ENCODE measurements at regions not wholly inside any gene's neighbourhood (a gene's known extent, or its start where the extent isn't known, plus 50 kb on each side); places are given as distances from the start of the nearest gene placed in this dataset.
"Not testable (repeated sequence)": the region's sequence is repeated elsewhere in the genome, so short reads cannot be mapped to it uniquely, and the experiment has no call there.

DNA sequence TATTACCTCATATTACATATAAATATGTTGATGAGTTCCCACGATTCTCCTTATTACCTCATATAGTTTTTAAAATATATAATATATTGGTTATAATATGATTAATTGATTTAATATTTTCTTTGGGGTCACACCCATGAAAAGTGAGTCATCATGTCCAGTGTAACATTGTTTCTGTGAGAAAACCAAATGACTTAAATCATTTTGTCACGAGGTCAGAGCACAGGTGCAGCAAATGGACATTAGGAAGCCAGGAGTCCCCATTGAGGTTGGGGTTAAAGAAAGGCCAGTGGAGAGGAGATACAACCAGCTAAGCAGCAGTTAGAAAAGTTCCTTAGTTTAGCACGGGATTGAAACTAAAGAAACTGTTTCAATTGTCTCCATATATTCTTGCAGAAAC is 133.9 kb upstream of the RAPGEF2 start:
- TF ChIP-seq, protein P1, sequence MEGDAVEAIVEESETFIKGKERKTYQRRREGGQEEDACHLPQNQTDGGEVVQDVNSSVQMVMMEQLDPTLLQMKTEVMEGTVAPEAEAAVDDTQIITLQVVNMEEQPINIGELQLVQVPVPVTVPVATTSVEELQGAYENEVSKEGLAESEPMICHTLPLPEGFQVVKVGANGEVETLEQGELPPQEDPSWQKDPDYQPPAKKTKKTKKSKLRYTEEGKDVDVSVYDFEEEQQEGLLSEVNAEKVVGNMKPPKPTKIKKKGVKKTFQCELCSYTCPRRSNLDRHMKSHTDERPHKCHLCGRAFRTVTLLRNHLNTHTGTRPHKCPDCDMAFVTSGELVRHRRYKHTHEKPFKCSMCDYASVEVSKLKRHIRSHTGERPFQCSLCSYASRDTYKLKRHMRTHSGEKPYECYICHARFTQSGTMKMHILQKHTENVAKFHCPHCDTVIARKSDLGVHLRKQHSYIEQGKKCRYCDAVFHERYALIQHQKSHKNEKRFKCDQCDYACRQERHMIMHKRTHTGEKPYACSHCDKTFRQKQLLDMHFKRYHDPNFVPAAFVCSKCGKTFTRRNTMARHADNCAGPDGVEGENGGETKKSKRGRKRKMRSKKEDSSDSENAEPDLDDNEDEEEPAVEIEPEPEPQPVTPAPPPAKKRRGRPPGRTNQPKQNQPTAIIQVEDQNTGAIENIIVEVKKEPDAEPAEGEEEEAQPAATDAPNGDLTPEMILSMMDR (IDR thresholded peaks at IDR 0.05; ENCODE audit: control insufficient read depth, insufficient read depth, low read depth, low read length, missing control alignments): no peak
- no peak for DNase-seq (ENCODE audit: low read depth)
- no peak overlapping the region for H3K4me3 ChIP-seq (ENCODE audit: control insufficient read depth, low read depth, low read length)

DNA sequence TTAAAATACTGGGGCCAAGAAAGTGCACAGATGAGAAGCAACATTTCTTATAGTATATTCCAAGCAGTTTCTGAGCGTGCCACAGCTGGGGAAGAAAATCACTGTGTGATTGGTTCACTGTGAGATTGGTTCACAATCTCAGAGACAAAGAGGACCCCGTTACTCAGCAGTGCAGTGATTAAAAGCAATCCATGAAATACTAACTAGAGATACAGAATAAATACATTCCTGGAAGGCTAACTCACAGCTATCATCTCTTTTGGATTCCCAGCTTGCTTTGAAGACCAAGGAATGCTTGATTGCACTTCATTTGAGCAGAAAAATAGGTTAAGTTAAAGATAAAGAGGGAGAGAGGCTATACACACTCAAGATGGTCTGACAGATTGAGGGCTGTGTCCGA is 132.1 kb upstream of the RAPGEF2 start:
- H3K4me3 ChIP-seq (ENCODE audit: control insufficient read depth, low read depth, low read length): no peak overlapping the region
- TF ChIP-seq, protein P1 (IDR thresholded peaks at IDR 0.05; ENCODE audit: control insufficient read depth, insufficient read depth, low read depth, low read length, missing control alignments): no peak
- no peak for DNase-seq (ENCODE audit: low read depth)

DNA sequence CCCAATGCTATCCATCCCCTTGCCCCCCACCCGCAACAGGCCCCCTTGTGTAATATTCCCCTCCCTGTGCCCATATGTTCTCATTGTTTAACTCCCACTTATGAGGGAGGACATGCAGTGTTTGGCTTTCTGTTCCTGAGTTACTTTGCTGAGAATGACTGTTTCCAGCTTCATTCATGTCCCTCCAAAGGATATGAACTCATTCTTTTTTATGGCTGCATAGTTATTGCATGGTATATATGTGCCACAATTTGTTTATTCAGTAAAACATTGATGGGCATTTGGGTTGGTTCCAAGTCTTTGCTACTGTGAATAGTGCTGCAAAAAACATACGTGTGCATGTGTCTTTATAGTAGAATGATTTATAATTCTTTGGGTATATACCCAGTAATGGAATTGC is 128.4 kb upstream of the RAPGEF2 start:
- DNase-seq (ENCODE audit: low read depth); H3K4me3 ChIP-seq (ENCODE audit: control insufficient read depth, low read depth, low read length): not testable (repeated sequence)

DNA sequence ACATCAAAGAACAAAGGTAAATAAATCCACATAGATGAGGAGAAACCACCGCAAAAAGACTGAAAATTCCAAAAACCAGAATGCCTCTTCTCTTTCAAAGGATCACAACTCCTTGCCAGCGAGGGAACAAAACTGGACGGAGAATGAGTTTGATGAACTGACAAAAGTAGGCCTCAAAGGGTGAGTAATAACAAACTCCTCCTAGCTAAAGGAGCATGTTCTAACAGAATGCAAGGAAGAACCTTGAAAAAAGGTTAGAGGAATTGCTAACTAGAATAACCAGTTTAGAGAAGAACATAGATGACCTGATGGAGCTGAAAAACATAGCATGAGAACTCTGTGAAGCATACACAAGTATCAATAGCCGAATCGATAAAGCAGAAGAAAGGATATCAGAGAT is 122.2 kb upstream of the RAPGEF2 start:
- DNase-seq (ENCODE audit: low read depth): not testable (repeated sequence)

DNA sequence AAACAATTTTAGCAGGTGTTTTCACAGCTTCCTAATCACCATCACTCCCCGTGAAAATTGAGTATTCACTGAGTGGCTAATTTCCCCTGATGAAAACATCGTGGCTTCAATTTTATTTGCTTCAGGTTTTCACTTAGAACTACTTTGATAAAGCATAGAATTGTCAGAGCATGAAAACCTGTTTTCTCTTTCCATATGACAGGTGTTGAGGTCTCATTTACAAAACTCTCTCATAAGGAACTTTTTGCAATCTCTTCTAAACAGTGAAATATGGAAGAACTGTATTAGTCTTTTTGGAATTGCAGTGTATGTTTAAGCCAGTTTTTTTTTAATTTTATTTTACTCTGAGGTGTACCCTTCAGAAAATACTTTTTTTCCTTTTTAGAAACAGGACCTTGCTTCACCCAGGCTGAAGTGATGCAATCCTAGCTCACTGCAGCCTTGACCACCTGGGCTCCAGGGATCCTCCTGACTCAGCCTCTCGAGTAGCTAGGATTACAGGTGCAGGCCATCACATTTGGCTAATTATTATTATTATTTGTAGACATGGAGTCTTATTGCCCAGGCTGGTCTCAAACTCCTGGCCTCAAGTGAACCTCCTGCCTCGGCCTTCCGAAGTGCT is 111.2 kb upstream of the RAPGEF2 start:
- TF ChIP-seq, protein P1 (IDR thresholded peaks at IDR 0.05; ENCODE audit: control insufficient read depth, insufficient read depth, low read depth, low read length, missing control alignments): no peak
- DNase-seq (ENCODE audit: low read depth): no peak
- H3K4me3 ChIP-seq (ENCODE audit: control insufficient read depth, low read depth, low read length): no peak overlapping the region

More for the DNA sequence above, 122.2 kb upstream of the RAPGEF2 start:
- not testable (repeated sequence) for H3K4me3 ChIP-seq (ENCODE audit: control insufficient read depth, low read depth, low read length)

DNA sequence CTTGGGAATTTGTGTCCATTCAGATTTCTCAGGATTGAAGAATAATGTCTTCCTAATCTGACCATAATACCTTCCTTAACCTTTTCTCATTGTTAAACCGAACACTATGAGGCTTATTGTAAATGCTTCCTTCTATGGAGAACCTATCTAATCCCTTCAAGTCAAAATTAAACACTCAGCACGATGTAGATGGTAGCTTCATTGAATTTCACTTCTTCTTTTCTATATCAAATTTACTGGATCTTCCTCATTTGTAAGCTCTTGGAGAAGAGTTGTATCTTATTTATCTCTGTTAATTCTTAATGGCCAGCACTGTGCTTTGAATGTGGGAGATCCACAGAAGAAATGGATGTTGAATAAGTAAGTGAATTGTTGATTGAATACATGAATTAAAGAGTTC is 109.0 kb upstream of the RAPGEF2 start:
- DNase-seq (ENCODE audit: low read depth): no peak
- no peak overlapping the region for H3K4me3 ChIP-seq (ENCODE audit: control insufficient read depth, low read depth, low read length)
- TF ChIP-seq, protein P1 (IDR thresholded peaks at IDR 0.05; ENCODE audit: control insufficient read depth, insufficient read depth, low read depth, low read length, missing control alignments): no peak

DNA sequence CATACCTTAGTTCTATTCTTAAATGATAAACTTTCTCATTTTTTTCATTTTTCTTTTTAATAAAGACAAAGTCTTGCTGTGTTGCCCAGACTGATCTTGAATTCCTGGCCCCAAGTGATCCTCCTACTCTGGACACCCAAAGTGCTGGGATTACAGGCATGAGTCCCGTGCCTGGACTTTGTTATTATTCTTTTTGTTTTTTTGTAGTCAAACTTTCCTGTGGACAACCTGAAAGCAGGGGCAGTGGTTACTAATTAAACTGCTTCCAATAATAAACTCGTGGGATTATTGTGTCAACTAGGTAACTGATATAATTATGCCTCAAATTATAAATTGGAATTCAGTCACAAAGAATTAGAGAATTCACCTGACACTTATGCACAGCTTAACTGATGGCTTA is 107.8 kb upstream of the RAPGEF2 start:
- DNase-seq (ENCODE audit: low read depth): no peak
- TF ChIP-seq, protein P1 (IDR thresholded peaks at IDR 0.05; ENCODE audit: control insufficient read depth, insufficient read depth, low read depth, low read length, missing control alignments): no peak
- no peak overlapping the region for H3K4me3 ChIP-seq (ENCODE audit: control insufficient read depth, low read depth, low read length)

DNA sequence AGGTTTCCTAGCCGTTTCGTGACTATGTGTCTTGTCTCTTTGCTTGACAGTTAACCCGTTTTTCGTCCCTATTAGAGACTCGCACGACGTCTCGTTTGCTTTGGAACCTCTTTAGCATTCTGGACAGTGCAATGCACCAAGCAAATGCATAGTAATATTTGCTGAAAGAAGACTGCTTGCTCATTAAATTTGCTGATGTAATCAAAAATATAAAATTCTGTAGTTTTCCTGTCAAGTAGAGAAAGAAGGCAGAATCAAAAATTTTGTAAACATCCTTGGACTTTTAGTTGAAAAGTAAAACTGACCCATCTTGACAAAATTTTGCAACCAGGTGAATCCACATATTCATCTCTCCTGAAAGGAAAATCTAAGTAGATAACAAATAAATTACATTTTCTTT is 106.9 kb upstream of the RAPGEF2 start:
- TF ChIP-seq, protein P1 (IDR thresholded peaks at IDR 0.05; ENCODE audit: control insufficient read depth, insufficient read depth, low read depth, low read length, missing control alignments): no peak
- no peak for DNase-seq (ENCODE audit: low read depth)
- no peak overlapping the region for H3K4me3 ChIP-seq (ENCODE audit: control insufficient read depth, low read depth, low read length)

All from AG09309 (cell line).